ENCODE measurements at regions not wholly inside any gene's neighbourhood (a gene's known extent, or its start where the extent isn't known, plus 50 kb on each side); places are given as distances from the start of the nearest gene placed in this dataset.
A peak's percentile ranks its signal among the peaks of the same experiment; 100 is the strongest.

DNA sequence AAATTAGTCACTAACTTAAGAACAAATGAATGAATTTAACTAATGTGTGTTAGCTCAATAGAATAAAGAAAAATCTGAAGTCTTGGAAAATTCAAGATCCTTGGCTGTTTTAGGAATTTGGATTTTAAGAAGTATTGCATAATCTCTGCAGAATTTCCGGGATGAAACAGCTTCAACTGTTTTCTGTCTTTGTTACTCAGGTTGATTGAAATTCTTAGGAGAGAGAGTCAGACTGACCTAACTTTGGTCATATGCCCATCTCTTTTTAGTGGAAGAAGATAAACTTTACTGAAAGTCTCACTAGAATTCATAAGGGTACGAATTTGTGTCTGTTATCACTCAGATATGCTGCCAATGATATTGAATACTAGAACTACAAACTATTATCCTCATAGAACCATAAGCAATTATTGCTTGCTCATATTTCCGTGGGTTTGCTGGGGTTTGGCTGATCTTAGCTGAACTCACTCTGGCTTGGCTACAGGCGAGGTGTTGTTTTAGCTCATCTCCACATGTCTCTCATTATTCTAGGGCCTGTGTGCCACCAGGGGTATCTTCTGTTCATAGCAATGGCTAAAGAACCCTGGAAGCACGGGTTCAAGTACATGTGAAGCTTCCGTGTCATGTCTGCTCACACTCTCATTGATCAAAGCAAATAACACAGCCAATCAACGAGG is 257.4 kb upstream of the NOVA1 start:
- DNase-seq, result peak; percentile 36

DNA sequence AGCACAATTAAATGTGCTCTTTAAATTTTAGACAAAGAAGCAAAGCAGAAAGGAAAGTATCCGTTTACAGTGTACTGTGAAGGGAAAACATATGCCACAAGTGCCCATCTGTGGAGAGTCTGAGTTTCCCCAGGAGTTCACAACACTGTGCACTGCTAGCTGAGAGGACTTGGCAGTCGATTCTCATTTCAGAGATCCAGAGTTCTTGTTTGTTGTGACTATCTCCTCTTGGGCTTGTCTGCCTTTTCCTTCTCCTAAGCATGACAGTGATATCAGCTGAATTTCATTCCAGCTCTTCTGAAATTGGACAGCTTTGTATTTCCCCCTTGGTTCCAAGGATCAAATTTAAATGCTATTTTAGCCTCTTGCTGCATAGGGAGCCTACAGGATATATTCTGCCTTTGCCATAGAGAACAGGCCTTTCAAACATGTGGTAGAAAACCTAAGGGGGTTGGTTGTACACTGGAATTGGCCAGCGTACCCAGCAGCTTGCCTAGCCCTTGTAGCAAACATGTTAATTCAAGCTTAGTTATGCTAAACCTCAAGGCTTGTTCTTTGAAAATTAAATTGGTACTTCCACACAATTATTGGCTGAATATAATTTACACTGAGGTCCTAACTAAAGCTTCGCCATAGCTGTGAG is 259.2 kb upstream of the NOVA1 start:
- peak; percentile 56 for DNase-seq

DNA sequence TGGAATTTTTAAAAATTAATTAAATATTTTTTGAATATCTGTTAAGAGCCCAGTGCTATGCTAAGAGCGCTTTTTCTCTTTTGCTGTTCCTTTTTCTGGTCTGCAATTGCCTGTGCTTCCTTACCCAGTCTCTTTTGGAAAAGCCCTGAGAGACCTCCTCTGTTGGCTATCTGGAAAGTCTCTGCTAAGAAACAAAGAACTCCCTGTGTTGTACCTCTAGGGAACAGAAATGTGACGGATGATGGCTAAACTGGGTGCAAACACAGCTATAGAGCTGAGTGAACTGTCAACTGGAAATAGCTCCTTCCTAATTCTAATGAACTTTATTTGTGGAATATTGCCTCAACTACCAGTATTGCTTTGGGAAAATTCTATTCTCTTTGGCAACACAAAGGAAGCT is 261.6 kb upstream of the NOVA1 start:
- DNase-seq, result peak; percentile 21

DNA sequence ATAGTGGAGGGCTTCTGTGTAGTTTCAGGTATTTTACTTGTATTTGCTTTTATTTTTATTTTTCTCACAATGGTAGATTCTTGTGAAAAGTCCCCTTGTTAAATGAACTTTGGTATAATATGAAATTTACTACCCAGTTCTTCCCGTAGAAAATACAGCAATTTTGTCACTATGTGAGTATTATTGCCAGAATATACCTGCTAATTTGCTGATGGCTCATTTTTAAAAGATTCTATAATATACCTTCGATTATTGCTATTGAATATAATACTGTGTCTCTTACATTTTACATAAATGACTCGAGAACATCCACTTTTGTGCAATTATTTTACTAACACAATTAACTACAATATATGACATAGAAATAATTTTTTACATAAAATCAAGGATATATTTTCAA is 262.3 kb upstream of the NOVA1 start:
- no peak for DNase-seq

DNA sequence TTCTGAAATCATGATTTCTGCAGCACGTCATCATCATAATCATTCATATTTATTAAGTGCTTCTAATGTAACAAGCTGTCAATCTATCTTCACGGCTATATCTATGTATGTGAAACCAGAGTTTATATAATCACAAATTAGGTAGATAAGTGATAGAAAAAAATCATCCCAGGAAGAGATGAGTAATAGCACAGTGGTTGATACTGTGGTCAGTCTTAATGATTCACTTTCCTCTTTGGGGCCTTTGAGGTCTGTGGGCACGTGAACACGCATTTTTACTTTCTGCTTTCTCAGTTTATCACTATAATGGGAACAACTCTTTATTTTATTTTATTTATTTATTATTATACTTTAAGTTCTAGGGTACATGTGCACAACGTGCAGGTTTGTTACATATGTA is 265.9 kb upstream of the NOVA1 start:
- DNase-seq, result no peak

DNA sequence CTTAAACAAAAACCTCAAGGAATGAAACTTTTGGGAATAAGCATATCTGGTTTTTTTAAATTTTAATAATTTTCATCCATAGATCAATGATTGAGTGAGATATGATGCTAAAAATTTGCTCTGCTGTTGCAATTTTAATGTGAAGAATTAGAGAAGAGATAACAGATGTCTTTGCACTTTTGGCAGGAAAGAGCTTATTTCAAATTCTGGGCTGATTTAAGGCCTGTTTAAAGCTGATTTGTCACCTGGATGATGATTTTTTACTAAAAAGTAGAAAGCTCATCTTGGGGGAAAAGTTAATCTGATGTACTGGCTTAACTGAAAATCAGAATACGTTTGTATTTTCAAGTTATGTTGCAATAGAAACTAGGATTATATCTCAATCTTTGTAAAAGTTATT is 268.9 kb upstream of the NOVA1 start:
- no peak for DNase-seq

DNA sequence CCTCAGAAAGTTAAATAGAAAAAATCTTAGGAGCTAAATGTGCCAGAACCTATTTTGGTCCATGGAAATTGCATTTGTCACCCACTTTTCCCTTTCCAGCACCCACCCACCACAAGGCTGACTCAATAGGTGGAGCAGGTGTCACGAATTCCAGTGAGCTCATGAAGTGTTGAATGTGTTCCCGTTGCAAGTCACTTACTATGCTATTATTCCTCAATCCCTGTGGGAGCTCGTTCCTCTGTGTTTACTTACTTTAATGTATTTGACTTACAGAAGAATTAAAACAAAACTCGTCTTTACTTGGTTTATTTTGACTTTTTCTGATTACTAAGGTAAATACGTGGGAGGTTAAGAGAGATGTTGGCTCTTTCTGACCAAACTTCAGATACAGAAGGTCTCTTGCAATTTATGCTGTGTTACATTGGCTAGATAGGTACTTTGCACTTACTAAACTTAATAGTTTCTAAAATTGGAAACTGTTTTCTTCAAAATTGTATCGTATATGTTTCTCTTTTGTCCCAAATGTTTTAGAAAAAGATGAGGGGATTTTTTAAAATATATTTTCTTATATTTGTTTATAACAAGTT is 269.4 kb upstream of the NOVA1 start:
- DNase-seq, result peak; percentile 55

DNA sequence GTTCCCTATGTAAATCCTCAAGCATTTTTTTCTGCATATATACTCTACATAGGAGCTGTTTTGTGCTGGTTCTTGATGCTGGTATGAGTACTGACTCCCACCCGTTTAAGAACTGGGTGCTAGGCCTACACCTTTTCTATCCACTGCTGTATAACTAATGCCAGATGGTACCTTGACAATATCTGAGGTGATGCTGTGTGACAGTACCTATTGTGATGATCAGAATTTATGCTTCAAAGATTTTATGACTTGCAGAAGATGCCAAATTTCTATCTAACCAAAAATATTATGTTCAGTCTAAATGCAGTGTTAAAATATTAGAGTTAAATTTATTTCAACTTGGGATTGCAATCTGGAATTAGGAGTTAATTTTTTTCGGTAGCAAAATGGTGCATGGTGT is 272.3 kb upstream of the NOVA1 start:
- DNase-seq, result no peak

DNA sequence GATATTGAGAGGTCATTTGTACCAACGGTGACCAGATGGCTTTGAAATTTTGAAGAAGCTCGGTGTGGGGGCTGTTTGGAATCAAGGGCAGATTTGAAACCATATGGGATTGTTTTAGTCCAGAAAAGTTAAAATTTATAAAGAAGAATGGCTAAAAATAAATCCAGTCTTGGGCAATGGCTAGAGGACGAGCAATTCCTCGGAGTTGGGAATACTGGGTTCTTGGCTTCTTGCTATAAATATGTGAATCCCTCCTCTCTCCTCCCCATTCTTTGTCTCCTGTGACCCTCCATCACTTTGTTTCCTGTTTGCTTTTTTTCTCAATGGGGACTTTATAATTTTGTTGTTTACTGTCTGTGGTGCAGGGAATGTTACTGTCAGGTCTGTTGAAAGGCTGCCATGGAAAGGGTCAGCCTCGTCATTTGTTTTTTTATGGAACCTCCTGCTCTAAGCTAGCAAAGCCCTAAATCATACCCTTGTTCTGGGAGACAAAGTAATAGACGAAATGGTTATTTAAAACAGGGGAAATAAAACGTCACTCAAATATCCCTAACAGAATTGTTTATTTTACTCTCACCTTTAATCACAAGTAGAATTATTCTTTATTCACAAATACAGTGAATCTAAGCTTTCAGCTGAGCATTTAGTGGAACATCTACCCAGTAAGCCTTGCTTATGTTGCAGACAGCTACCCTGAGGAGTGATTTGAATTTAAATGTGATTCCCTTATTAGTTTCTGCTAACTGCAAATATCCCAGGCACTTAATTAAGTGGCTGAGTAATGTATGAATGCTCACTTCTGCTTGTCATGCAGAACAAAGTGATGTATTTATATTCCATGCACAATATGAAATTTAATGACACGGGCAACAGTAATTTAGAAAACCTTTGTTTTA is 273.1 kb upstream of the NOVA1 start:
- peak; percentile 29 for DNase-seq

DNA sequence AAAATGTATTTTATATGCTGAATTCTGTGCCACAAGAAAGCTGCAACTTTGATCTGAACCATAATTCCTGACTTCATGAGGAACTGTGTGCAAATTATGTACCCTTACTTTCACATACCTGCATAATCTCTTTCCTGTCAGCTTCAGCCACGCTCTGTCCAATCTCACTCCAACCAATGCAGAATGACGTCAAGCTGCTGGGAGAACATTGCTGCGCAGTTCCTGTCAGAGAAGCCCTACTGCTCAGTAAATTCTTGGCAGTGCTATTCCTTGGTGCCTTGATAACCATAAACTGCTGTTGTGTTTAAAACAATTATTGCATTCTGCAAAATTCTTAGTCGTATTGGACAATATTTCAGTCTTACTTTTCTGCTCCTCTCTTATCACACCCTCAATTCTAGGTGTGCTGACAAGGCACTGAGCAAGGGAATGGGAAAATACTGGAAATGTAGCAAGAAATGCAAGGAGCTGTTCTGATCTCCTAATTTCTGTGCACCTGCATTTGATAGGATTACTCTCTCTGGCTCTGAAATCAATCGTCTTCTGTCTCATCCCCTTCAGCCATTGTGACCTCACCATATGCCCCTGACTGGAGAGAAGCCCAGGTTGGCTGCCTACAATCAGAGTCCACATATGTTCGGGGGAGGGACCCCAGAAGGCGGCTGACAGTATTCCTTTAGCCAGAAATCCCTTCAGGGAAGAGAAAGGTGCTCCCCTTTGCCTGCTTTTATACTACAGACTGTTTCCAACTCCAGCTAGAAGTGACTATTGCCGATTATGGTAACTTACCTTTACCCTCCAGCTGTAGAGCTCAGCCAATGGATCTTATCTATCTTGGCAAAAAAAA is 274.9 kb upstream of the NOVA1 start:
- DNase-seq, result peak; percentile 68

DNA sequence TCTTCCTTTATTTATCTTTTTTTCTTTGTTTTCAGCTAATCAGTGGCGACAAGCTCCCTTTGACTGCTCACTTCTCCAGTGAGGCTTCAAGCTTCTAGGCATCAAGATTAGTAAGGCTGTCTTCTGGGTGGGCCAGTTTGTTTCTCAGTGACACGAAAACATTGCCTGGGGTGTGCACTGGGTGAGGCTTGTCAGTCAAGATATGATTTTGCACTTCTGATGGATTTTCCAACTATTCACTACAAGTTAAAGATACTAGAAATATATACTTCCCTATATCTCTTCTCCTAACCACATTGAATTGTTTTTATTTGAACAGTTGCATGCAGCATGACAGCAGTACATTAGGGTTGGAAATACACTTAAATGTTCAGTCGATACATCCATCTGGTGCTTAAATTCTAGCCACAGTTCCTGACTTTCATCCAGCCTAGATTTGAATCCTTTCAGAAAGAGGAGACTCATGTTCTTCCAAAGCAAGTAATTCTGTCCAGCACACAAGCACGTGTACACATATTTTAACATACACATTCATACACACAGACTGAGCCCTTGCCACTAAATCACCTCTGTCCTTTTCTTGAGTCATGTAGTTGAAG is 275.6 kb upstream of the NOVA1 start:
- no peak for DNase-seq

DNA sequence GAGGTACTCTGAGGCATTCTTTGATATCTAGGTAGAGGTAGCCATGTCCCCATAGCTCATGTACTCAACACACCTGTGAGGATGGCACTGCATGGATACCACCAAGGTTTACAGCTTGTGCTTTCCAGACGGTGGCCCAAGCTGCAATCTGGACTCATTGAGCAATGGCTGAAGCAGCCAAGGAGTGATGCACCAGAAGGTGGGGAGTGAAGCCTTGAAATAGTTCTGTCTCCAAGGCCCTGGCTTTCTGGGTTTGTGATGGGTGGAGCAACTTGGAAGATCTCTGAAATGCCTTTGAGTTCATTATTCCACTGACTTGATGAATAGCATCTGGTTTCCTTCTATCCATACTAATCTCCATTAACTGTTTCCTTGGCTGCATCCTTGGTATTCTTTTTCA is 290.0 kb upstream of the NOVA1 start:
- no peak for DNase-seq

DNA sequence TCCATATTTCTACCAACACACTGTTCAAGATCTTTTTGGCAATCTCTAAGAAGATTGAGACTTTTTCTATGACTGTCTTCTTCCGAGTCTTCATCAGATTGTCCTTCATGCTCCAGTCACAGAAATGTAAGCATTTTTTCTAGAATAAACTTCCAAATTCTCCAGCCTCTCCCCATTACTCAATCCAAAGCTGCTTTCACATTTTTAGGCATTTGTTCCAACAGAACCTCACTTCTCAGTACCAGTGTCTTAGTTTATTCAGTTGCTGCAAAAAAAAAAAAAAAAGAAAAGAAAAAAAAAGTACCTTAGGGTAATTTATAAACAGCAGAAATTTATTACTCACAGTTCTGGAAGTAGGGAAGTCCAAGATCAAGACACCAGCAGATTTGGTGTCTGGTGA is 290.8 kb upstream of the NOVA1 start:
- no peak for DNase-seq

DNA sequence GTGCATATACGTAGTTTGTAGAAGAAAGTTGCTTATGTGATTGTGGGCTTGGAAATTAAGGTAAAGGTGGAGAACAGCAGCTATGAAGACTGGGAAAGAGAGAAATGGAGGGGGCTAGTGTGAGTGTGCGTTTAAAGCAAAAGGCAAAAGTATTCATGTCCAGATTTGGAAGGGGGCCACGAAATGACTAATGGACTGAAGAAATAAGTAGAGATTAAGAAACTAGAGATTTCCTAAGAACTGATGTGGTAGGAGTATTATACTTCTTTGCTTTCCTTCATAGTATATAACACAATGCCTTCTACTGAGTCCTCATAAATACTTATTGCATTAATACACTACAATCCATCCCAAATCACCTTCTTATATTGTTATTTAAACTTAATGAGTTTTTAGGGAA is 298.6 kb upstream of the NOVA1 start:
- no peak for DNase-seq

DNA sequence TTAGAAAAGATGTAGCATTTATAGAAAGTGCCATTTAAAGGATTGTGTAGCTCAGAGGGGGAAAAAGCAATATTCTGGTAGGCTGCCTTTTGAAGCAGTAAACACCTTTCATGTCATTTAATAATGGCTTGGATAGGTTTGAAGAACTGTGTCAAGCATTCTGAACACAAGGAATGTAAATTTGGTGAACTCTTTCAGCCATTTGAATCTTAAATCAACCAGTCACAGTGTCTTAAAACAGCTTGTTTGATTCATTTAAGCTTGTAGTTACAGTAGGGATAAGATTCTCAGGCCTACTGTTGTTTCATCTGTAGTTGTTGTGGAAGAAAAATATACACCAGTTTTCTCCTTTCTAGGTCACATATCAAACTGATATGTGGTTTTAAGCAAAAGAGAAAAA is 299.4 kb upstream of the NOVA1 start:
- DNase-seq, result no peak

DNA sequence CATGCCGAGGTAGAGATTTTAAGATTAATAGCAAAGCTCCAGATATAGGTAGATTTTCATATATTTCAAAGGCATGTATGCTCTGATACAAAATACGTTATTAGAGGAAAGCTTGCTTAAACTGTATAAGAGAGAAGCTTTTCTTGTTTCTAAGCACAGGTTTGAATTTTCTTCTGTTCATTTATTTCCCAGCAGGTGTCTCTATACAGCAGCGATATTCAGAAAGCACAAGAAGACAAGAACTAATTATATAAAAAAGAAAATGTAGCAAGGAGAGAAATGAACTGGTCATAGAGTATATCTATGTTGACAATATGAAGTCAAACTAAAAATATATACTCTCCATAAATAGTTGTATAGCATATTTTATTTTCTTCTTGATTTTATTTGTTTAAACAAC is 307.4 kb upstream of the NOVA1 start:
- peak; percentile 21 for DNase-seq

DNA sequence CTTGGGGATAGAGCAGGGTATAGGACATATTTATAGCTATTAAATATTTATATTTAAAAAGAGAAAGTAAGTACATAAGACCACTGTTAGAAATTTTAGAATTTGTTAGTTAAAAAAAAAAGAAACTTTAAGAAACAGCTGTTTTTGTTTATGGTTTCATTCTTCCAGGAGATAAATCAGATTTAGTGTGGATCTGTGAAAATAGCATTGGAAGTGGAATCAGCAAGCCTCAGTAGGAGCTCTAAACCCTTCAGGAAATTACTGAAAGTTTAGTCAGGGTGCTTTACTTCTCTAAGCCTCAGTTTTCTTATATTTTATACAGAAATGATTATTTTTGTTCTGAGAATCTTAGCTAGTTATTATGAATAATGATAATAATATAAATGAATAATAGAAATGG is 316.0 kb upstream of the NOVA1 start:
- DNase-seq, result no peak

DNA sequence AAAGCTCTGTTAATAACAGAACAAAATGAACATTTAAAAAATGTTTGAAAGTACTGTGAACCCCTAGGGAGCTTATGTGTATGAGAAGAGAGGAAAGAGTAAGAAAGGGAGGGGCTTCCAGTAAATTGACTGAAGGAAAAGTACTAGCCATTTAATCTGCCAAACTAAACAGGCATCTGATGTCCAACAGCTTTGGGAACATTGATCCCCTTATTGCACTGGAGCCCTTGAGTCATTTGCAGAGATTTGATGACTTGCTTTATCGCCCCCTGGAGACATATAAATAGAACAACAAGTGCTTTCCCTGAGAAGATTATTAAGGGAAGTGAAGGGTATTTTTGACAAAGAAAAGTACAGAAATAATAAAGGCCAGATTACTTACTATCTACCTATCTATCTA is 319.3 kb upstream of the NOVA1 start:
- peak; percentile 5 for DNase-seq

DNA sequence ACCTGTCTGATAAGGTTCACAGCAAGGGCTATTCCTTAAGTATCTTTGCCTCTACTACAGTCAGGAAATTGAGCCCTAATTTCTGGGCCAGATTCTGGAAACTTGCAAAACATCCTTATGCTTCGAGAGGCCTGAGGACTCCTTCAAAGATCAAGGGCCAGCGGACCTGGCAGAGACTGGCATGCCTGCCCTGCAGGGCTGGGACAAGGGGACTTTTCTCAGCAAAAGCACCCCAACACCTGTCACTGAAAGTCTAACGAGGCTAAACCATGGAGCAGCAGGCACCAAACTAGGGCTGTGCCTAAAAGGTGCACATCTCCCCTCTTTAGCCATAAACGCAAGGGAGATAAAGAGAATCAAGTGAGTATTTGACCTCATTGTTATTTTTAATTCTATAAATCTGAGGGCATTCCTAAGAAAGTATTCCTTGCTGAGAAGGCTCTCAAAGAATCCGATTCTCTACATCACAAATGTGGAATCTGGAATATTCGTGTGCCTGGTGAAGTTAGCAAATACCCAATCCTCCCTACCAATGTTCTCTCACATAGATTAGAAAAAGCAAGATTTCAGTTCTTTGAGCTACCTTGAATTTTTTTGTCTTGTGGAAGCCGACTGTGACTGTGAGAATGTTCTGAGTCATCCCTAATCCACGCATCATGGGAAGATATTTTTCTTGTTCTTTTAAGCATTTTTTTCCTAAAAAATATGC is 328.2 kb upstream of the NOVA1 start:
- no peak for DNase-seq

DNA sequence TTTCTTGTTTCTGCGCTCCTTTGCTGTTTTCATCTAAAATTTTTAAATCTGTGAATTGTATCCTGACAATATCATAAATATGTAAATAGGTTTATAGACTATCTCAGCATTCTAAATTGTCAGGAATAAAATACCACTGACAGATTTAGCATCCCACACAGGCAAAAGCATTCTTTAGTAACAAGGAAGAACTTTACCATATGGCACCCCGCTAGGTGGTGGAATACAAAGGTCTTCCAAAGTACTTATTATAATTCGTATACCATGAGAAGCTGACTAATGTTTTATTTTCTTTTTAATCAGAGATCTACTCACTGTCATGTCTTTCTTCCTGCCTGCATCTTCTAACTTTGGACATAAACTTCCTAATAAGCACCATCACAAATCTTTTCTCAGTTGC is 328.8 kb upstream of the NOVA1 start:
- DNase-seq, result no peak

DNA sequence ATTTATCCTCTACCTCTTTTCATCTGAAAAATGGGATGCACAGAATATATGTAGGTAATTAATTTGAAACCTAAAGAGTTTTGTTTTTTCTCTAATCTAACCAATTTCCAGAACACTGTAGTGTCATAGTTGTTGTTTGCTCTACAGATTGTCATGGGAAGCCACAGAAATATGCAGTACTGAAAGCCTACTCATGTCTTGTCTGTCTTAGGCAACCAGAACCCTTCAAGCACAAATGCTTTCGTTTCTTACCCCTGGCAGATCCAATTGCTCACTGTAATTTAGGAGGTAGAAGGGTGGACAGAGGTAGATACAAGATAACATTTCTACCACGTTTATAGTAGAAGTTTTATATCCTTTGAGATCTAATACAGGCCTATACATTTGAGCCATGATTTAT is 330.2 kb upstream of the NOVA1 start:
- DNase-seq, result no peak
